B cell (primary cell): ENCODE measurements at regions not wholly inside any gene's neighbourhood (a gene's known extent, or its start where the extent isn't known, plus 50 kb on each side); places are given as distances from the start of the nearest gene placed in this dataset.

Source experiments
- ATAC-seq: fragments of 200-7000 bp; cut with Tn5 transposase; one replicate; pipeline ENCODE4 v1.10.0; 2021; ENCODE audit warnings: low read depth, mild to moderate bottlenecking, moderate number of reproducible peaks, moderate library complexity
- CTCF ChIA-PET: fragments of 350-600 bp; sonication (Branson Sonifier 250); formaldehyde crosslinking; loops from one replicate; lab custom pipeline; 2021; ENCODE audit warnings: antibody characterized with exemption, inconsistent platforms; lab: Charles Lee
- POLR2A ChIA-PET: fragments of 350-600 bp; sonication (Branson Sonifier 250); formaldehyde crosslinking; loops from one replicate; lab custom pipeline; 2021; ENCODE audit warnings: antibody characterized with exemption; lab: Charles Lee
- DNase-seq: peaks from one replicate; pipeline ENCODE4 v3.0.0; 2013
- H2AFZ ChIP-seq: 2 replicates; pipeline ENCODE4 v1.6.1; 2012; ENCODE audit warnings: mild to moderate bottlenecking, low read depth, low read length; ENCODE audit not compliant: insufficient read depth, poor library complexity, severe bottlenecking
- H3K27ac ChIP-seq, 2 donors: 1 replicate in 1 of 2; 2 replicates in 1 of 2; pipeline ENCODE4 v1.5.1; 2012 to 2013; ENCODE audit warnings: low read length in 2 of 2, mild to moderate bottlenecking in 2 of 2, moderate library complexity in 1 of 2
- H3K27me3 ChIP-seq, 4 experiments: fragments of 200-600 bp in 1 of 4; sonication (generic) in 1 of 4; replicated peaks in 1 of 4; 1 replicate in 2 of 4; 2 replicates in 2 of 4; pipeline versions ENCODE4 v1.6.1 to v1.7.0; 2013 to 2016; ENCODE audit warnings: low read length in 3 of 4, mild to moderate bottlenecking in 2 of 4, mixed read lengths in 1 of 4, moderate library complexity in 1 of 4; ENCODE audit not compliant: insufficient read depth in 4 of 4, control insufficient read depth in 3 of 4; ENCODE audit errors: control extremely low read depth in 1 of 4
- H3K36me3 ChIP-seq, 2 experiments: replicated peaks in 1 of 2; 1 replicate in 1 of 2; 2 replicates in 1 of 2; pipeline versions ENCODE4 v1.6.1 to v1.7.1; 2013; ENCODE audit warnings: low read length in 1 of 2; ENCODE audit not compliant: insufficient read depth in 2 of 2, control insufficient read depth in 1 of 2; ENCODE audit errors: control extremely low read depth in 1 of 2, extremely low read depth in 1 of 2
- H3K4me1 ChIP-seq, 2 donors: fragments of 200-600 bp in 1 of 2; sonication (generic) in 1 of 2; 1 replicate in 1 of 2; 2 replicates in 1 of 2; pipeline versions ENCODE4 v1.5.1 to v1.6.1; 2013 to 2017; ENCODE audit warnings: low read length in 2 of 2; ENCODE audit not compliant: control insufficient read depth in 2 of 2, insufficient read depth in 2 of 2
- H3K4me2 ChIP-seq: replicated peaks from 2 replicates; pipeline ENCODE3; 2012; ENCODE audit warnings: mild to moderate bottlenecking, low read depth, low read length; ENCODE audit not compliant: poor library complexity, severe bottlenecking
- H3K4me3 ChIP-seq, 5 experiments: fragments of 200-600 bp in 1 of 5; sonication (generic) in 1 of 5; 1 replicate in 3 of 5; 2 replicates in 2 of 5; pipeline versions ENCODE4 v1.5.1 to v1.7.0; 2011 to 2016; ENCODE audit warnings: low read length in 4 of 5, mild to moderate bottlenecking in 4 of 5, low read depth in 2 of 5, control low read depth in 1 of 5, moderate library complexity in 1 of 5; ENCODE audit not compliant: insufficient read depth in 1 of 5; ENCODE audit errors: control extremely low read depth in 1 of 5, extremely low read depth in 1 of 5
- H3K79me2 ChIP-seq: fragments of 200-600 bp; sonication (generic); one replicate; pipeline ENCODE4 v1.6.0; 2016; ENCODE audit warnings: low read length; ENCODE audit not compliant: control insufficient read depth, insufficient read depth
- H3K9ac ChIP-seq: fragments of 200-600 bp; sonication (generic); 2 replicates; pipeline ENCODE4 v1.6.1; 2017; ENCODE audit warnings: mild to moderate bottlenecking, low read length, moderate library complexity
- H3K9me3 ChIP-seq, 3 donors: one replicate each; pipeline versions ENCODE4 v1.6.1 to v1.7.1; 2013; ENCODE audit warnings: low read length in 2 of 3; ENCODE audit not compliant: control insufficient read depth in 2 of 3, insufficient read depth in 1 of 3; ENCODE audit errors: control extremely low read depth in 1 of 3
- H4K20me1 ChIP-seq: 2 replicates; pipeline ENCODE4 v1.6.0; 2012; ENCODE audit warnings: mild to moderate bottlenecking, low read length; ENCODE audit not compliant: insufficient read depth, control insufficient read depth, poor library complexity, severe bottlenecking
- H3K27ac Mint-ChIP-seq: one replicate; pipeline ENCODE4 v1.8.0; 2021; ENCODE audit warnings: mixed read lengths
- H3K27me3 Mint-ChIP-seq: one replicate; pipeline ENCODE4 v1.8.0; 2021; ENCODE audit warnings: mixed read lengths
- H3K4me1 Mint-ChIP-seq: one replicate; pipeline ENCODE4 v1.8.0; 2021; ENCODE audit warnings: mixed read lengths
- H3K4me3 Mint-ChIP-seq: one replicate; pipeline ENCODE4 v1.8.0; 2021; ENCODE audit warnings: mixed read lengths
- H3K9me3 Mint-ChIP-seq: one replicate; pipeline ENCODE4 v1.8.0; 2022; ENCODE audit warnings: mixed read lengths; ENCODE audit not compliant: insufficient read depth
- CTCF ChIP-seq: fragments of 200-600 bp; IDR thresholded peaks from one replicate; pipeline ENCODE4 v1.8.0; 2022; ENCODE audit warnings: antibody characterized with exemption, mild to moderate bottlenecking
- EZH2 ChIP-seq: IDR thresholded peaks from 2 replicates; pipeline ENCODE4 v1.6.1; 2012; ENCODE audit warnings: borderline replicate concordance, low read depth, mild to moderate bottlenecking, moderate library complexity, low read length; ENCODE audit not compliant: insufficient read depth, poor library complexity, severe bottlenecking
- WGBS: methylation state at CpG from one replicate; pipeline ENCODE4 v1.1.5; 2013; ENCODE audit warnings: missing lambda C conversion rate; ENCODE audit not compliant: insufficient coverage; 5-methylcytosine and 5-hydroxymethylcytosine counted together
- intact Hi-C: fragments of 100-400 bp; cut with micrococcal nuclease; formaldehyde crosslinking; loops from one replicate; pipeline ENCODE4 v1.10.0; 2022

GRCh38 chr2:4942441-4942840, 749.7 kb upstream of the SOX11 start:
- DNase-seq (no peak), ATAC-seq (no peak)
- H3K79me2 ChIP-seq, result no peaks in the 10 kb centered on the region
- H2AFZ ChIP-seq, result no peak overlapping the region
- no peaks in the 10 kb centered on the region for H3K4me1 ChIP-seq
- H3K9me3 Mint-ChIP-seq, result peaks cover 2% of the 10 kb centered on the region
- H3K9ac ChIP-seq, result no peak overlapping the region
- ChIA-PET CTCF (no interaction called here), POLR2A (no interaction called here)
- no peak overlapping the region for H3K4me2 ChIP-seq
- H3K27me3 Mint-ChIP-seq, result no peaks in the 10 kb centered on the region
- no peak overlapping the region for H3K27ac Mint-ChIP-seq
- intact Hi-C loops, result no loop called here
- no peak overlapping the region for H3K27ac ChIP-seq
- no peaks in the 10 kb centered on the region for H4K20me1 ChIP-seq
- no peak overlapping the region for H3K4me3 Mint-ChIP-seq
- no peak overlapping the region for H3K4me3 ChIP-seq
- no peak for TF ChIP-seq CTCF
- TF ChIP-seq EZH2, result no peak
- no peaks in the 10 kb centered on the region for H3K27me3 ChIP-seq
- no peaks in the 10 kb centered on the region for H3K4me1 Mint-ChIP-seq
- H3K9me3 ChIP-seq, result peaks cover 0 to 7% (median 0%) of the 10 kb centered on the region in 3 donors
- H3K36me3 ChIP-seq, result no peaks in the 10 kb centered on the region
- WGBS, result 69% methylated on average over 2 of the region's 4 CpGs

GRCh38 chr2:4947911-4948310, 744.3 kb upstream of the SOX11 start:
- no peaks in the 10 kb centered on the region for H3K79me2 ChIP-seq
- intact Hi-C loops, result no loop called here
- ATAC-seq, result no peak
- no peaks in the 10 kb centered on the region for H3K9me3 ChIP-seq
- no peaks in the 10 kb centered on the region for H3K4me1 Mint-ChIP-seq
- H3K9ac ChIP-seq, result no peak overlapping the region
- H3K9me3 Mint-ChIP-seq, result peaks cover 2% of the 10 kb centered on the region
- H3K4me3 ChIP-seq, result no peak overlapping the region
- H3K27ac Mint-ChIP-seq, result no peak overlapping the region
- H4K20me1 ChIP-seq, result no peaks in the 10 kb centered on the region
- DNase-seq, result no peak
- WGBS, result no CpG with 5 or more reads among the region's 2 CpGs
- ChIA-PET POLR2A (no interaction called here), CTCF (no interaction called here)
- H3K36me3 ChIP-seq, result no peaks in the 10 kb centered on the region
- H3K27me3 Mint-ChIP-seq, result no peaks in the 10 kb centered on the region
- no peak overlapping the region for H3K4me2 ChIP-seq
- H2AFZ ChIP-seq, result no peak overlapping the region
- no peak for TF ChIP-seq EZH2
- no peak for TF ChIP-seq CTCF
- no peak overlapping the region for H3K4me3 Mint-ChIP-seq
- no peak overlapping the region for H3K27ac ChIP-seq
- H3K27me3 ChIP-seq, result no peaks in the 10 kb centered on the region
- H3K4me1 ChIP-seq, result no peaks in the 10 kb centered on the region
